Neutrophil (primary cell): ENCODE measurements at regions not wholly inside any gene's neighbourhood (a gene's known extent, or its start where the extent isn't known, plus 50 kb on each side); places are given as distances from the start of the nearest gene placed in this dataset.

Source experiments
- H3K27ac ChIP-seq: fragments of 200-600 bp; sonication (generic); 2 replicates; pipeline ENCODE4 v1.5.1; 2016; ENCODE audit warnings: mild to moderate bottlenecking, moderate library complexity
- H3K27me3 ChIP-seq: fragments of 200-600 bp; sonication (generic); 2 replicates; pipeline ENCODE4 v1.6.0; 2016; ENCODE audit warnings: mild to moderate bottlenecking
- H3K36me3 ChIP-seq: fragments of 200-600 bp; sonication (generic); 2 replicates; pipeline ENCODE4 v1.5.1; 2017
- H3K4me1 ChIP-seq, 2 experiments: fragments of 200-600 bp in 1 of 2; sonication (generic) in 1 of 2; 1 replicate in 1 of 2; 2 replicates in 1 of 2; pipeline versions ENCODE4 v1.5.1 to v1.6.1; 2013 to 2016; ENCODE audit warnings: low read depth in 1 of 2, low read length in 1 of 2, mild to moderate bottlenecking in 1 of 2, moderate library complexity in 1 of 2; ENCODE audit not compliant: control insufficient read depth in 1 of 2, insufficient read depth in 1 of 2
- H3K4me3 ChIP-seq, 2 experiments: fragments of 200-600 bp in 1 of 2; sonication (generic) in 1 of 2; 1 replicate in 1 of 2; 2 replicates in 1 of 2; pipeline ENCODE4 v1.5.1; 2013 to 2016; ENCODE audit warnings: low read depth in 1 of 2, low read length in 1 of 2, mild to moderate bottlenecking in 1 of 2, moderate library complexity in 1 of 2
- H3K9me3 ChIP-seq: fragments of 200-600 bp; sonication (generic); 2 replicates; pipeline ENCODE4 v1.5.1; 2016
- CTCF ChIP-seq: fragments of 200-600 bp; sonication (generic); IDR thresholded peaks from 2 replicates; pipeline ENCODE4 v1.5.1; 2016; ENCODE audit warnings: antibody characterized with exemption

GRCh38 chr7:67847092-67847787 lies 850.6 kb downstream of the TYW1 start:
- no peaks in the 10 kb centered on the region for H3K36me3 ChIP-seq
- no peaks in the 10 kb centered on the region for H3K27me3 ChIP-seq

GRCh38 chr7:67854221-67855178 lies 857.9 kb downstream of the TYW1 start:
- TF ChIP-seq CTCF: no peak
- H3K9me3 ChIP-seq: no peaks in the 10 kb centered on the region
- H3K27ac ChIP-seq: no peak overlapping the region
- H3K36me3 ChIP-seq: no peaks in the 10 kb centered on the region
- H3K4me1 ChIP-seq: no peaks in the 10 kb centered on the region
- no peak overlapping the region for H3K4me3 ChIP-seq
- H3K27me3 ChIP-seq: no peaks in the 10 kb centered on the region

More at GRCh38 chr7:67847092-67847787, 850.6 kb downstream of the TYW1 start:
- H3K4me1 ChIP-seq: no peaks in the 10 kb centered on the region
- no peak for TF ChIP-seq CTCF
- H3K27ac ChIP-seq: no peak overlapping the region
- no peaks in the 10 kb centered on the region for H3K9me3 ChIP-seq
- no peak overlapping the region for H3K4me3 ChIP-seq

- Histone ChIP-seq H3K36me3 (no peaks in the 10 kb centered on the region), H3K27me3 (no peaks in the 10 kb centered on the region), H3K27ac (no peak overlapping the region), H3K4me3 (no peak overlapping the region), H3K9me3 (no peaks in the 10 kb centered on the region), H3K4me1 (no peaks in the 10 kb centered on the region)
- no peak for TF ChIP-seq CTCF
Measured at GRCh38 chr7:67855322-67855721, 858.7 kb downstream of the TYW1 start.

GRCh38 chr7:67856046-67856445 lies 859.4 kb downstream of the TYW1 start:
- Histone ChIP-seq H3K4me3 (no peak overlapping the region), H3K4me1 (no peaks in the 10 kb centered on the region), H3K27ac (no peak overlapping the region), H3K9me3 (no peaks in the 10 kb centered on the region), H3K36me3 (no peaks in the 10 kb centered on the region), H3K27me3 (no peaks in the 10 kb centered on the region)
- TF ChIP-seq CTCF: no peak

- no peaks in the 10 kb centered on the region for H3K4me1 ChIP-seq
- no peak for TF ChIP-seq CTCF
Measured at GRCh38 chr7:67857698-67858097, 861.1 kb downstream of the TYW1 start.

More at GRCh38 chr7:67857698-67858097, 861.1 kb downstream of the TYW1 start:
- H3K27ac ChIP-seq: no peak overlapping the region
- no peaks in the 10 kb centered on the region for H3K27me3 ChIP-seq
- no peaks in the 10 kb centered on the region for H3K9me3 ChIP-seq
- no peak overlapping the region for H3K4me3 ChIP-seq
- no peaks in the 10 kb centered on the region for H3K36me3 ChIP-seq
